Endodermal cell (in vitro differentiated cells): ENCODE measurements at regions not wholly inside any gene's neighbourhood (a gene's known extent, or its start where the extent isn't known, plus 50 kb on each side); places are given as distances from the start of the nearest gene placed in this dataset.
"Not testable (repeated sequence)": the region's sequence is repeated elsewhere in the genome, so short reads cannot be mapped to it uniquely, and the experiment has no call there.

ENCODE experiments used
- DNase-seq: peaks from one replicate; pipeline ENCODE4 v3.0.0-alpha.2; 2017
- H3K27ac ChIP-seq: 2 replicates; pipeline ENCODE4 v1.5.1; 2013; ENCODE audit warnings: mild to moderate bottlenecking, low read depth, low read length, moderate library complexity
- H3K27me3 ChIP-seq: 2 replicates; pipeline ENCODE4 v1.6.1; 2013; ENCODE audit warnings: mild to moderate bottlenecking, low read length, moderate library complexity; ENCODE audit not compliant: insufficient read depth, control insufficient read depth, poor library complexity, severe bottlenecking
- H3K36me3 ChIP-seq: 2 replicates; pipeline ENCODE4 v1.7.0; 2013; ENCODE audit warnings: mild to moderate bottlenecking, low read length, moderate library complexity; ENCODE audit not compliant: control insufficient read depth, insufficient read depth
- H3K4me1 ChIP-seq: one replicate; pipeline ENCODE4 v1.7.0; 2013; ENCODE audit warnings: low read length; ENCODE audit not compliant: control insufficient read depth, insufficient read depth
- H3K4me3 ChIP-seq: 2 replicates; pipeline ENCODE4 v1.5.1; 2013; ENCODE audit warnings: mild to moderate bottlenecking, low read length, moderate library complexity
- H3K9ac ChIP-seq: 2 replicates; pipeline ENCODE4 v1.6.1; 2013; ENCODE audit warnings: mild to moderate bottlenecking, low read length, moderate library complexity; ENCODE audit not compliant: poor library complexity, severe bottlenecking; ENCODE audit errors: extremely low read depth
- H3K9me3 ChIP-seq: 2 replicates; pipeline ENCODE4 v1.6.1; 2013; ENCODE audit warnings: mild to moderate bottlenecking, low read length, moderate library complexity; ENCODE audit not compliant: control insufficient read depth
- H3K27ac Mint-ChIP-seq: 2 replicates; pipeline ENCODE4 v1.8.0; 2020; ENCODE audit warnings: mixed read lengths
- H3K27me3 Mint-ChIP-seq: 2 replicates; pipeline ENCODE4 v1.8.0; 2021; ENCODE audit warnings: mild to moderate bottlenecking, mixed read lengths; ENCODE audit not compliant: insufficient read depth
- H3K36me3 Mint-ChIP-seq: 2 replicates; pipeline ENCODE4 v1.8.0; 2020; ENCODE audit warnings: low read depth, mixed read lengths
- H3K4me1 Mint-ChIP-seq: 2 replicates; pipeline ENCODE4 v1.8.0; 2020; ENCODE audit warnings: mixed read lengths
- H3K4me3 Mint-ChIP-seq: 2 replicates; pipeline ENCODE4 v1.8.0; 2020; ENCODE audit warnings: mild to moderate bottlenecking, moderate library complexity, mixed read lengths
- H3K9me3 Mint-ChIP-seq: 2 replicates; pipeline ENCODE4 v1.8.0; 2020; ENCODE audit warnings: mild to moderate bottlenecking, mixed read lengths
- WGBS, 2 experiments: methylation state at CpG; one replicate each; pipeline versions ENCODE4 v1.1.5 to v1.1.7; 2013; ENCODE audit warnings: missing lambda C conversion rate in 2 of 2, mixed read lengths in 1 of 2; ENCODE audit not compliant: insufficient coverage in 1 of 2, insufficient read length in 1 of 2; 5-methylcytosine and 5-hydroxymethylcytosine counted together
- TF ChIP-seq, protein P1 (sequence below): fragments of 200-600 bp; sonication (generic); conservative IDR thresholded peaks from 2 replicates; pipeline ENCODE4 v1.5.0; 2021; ENCODE audit warnings: antibody characterized with exemption, mild to moderate bottlenecking

DNA sequence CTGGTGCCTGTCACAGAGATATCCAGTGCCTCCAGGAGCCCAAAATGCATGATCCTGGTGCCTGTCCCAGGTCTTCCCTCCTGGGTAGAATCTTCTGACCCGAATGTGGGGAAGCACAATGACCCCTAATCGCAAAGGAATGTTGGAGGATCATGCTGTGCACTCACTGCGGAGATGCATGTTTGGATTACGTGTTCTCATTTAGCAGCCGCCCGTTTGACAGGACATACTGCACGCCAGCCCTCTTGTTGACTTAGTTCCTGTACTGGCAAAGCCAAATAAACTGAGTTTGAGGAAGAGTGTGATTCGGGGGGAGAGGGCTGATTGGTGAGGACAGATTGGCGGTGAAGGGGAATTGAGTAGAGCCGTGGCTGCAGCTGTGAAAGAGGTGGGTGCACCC, 85.9 kb upstream of the SIM2 start:
- Mint-ChIP-seq H3K4me1 (no peaks in the 10 kb centered on the region), H3K27ac (no peak overlapping the region), H3K4me3 (no peak overlapping the region), H3K36me3 (no peaks in the 10 kb centered on the region), H3K27me3 (peaks cover 8% of the 10 kb centered on the region), H3K9me3 (peaks cover 34% of the 10 kb centered on the region)
- DNase-seq: no peak
- WGBS, 2 experiments: 85 to 93% methylated on average over 10 of the region's 10 CpGs
- TF ChIP-seq, protein P1, sequence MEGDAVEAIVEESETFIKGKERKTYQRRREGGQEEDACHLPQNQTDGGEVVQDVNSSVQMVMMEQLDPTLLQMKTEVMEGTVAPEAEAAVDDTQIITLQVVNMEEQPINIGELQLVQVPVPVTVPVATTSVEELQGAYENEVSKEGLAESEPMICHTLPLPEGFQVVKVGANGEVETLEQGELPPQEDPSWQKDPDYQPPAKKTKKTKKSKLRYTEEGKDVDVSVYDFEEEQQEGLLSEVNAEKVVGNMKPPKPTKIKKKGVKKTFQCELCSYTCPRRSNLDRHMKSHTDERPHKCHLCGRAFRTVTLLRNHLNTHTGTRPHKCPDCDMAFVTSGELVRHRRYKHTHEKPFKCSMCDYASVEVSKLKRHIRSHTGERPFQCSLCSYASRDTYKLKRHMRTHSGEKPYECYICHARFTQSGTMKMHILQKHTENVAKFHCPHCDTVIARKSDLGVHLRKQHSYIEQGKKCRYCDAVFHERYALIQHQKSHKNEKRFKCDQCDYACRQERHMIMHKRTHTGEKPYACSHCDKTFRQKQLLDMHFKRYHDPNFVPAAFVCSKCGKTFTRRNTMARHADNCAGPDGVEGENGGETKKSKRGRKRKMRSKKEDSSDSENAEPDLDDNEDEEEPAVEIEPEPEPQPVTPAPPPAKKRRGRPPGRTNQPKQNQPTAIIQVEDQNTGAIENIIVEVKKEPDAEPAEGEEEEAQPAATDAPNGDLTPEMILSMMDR: no peak
- no peak overlapping the region for H3K27ac ChIP-seq
- H3K36me3 ChIP-seq: no peaks in the 10 kb centered on the region
- H3K27me3 ChIP-seq: no peaks in the 10 kb centered on the region
- H3K9ac ChIP-seq: no peak overlapping the region
- no peaks in the 10 kb centered on the region for H3K4me1 ChIP-seq
- peaks cover 7% of the 10 kb centered on the region for H3K9me3 ChIP-seq
- no peak overlapping the region for H3K4me3 ChIP-seq

DNA sequence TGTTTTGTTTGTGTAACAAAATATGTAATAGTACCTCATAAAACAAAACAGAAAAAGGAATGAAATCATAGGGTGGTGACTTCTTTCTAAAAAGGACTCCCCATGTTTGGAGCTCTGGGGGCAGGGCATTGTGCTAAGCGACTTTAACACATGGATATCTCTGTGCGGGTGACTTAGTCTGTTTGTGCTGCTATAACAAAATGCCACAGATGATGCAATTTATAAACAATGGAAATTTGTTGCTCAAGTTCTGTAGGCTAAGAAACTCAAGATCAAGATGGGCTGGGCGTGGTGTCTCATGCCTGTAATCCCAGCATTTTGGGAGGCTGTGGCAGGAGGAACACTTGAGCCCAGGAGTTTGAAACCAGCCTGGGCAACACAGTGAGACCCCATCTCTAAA, 85.4 kb upstream of the SIM2 start:
- no peak for DNase-seq
- 92 to 93% methylated on average over 3 of the region's 3 CpGs for WGBS, 2 experiments
- Histone ChIP-seq H3K36me3 (no peaks in the 10 kb centered on the region), H3K27ac (no peak overlapping the region), H3K9ac (no peak overlapping the region), H3K4me3 (no peak overlapping the region), H3K27me3 (no peaks in the 10 kb centered on the region), H3K4me1 (no peaks in the 10 kb centered on the region), H3K9me3 (peaks cover 7% of the 10 kb centered on the region)
- H3K9me3 Mint-ChIP-seq: peaks cover 34% of the 10 kb centered on the region
- H3K36me3 Mint-ChIP-seq: no peaks in the 10 kb centered on the region
- H3K4me1 Mint-ChIP-seq: no peaks in the 10 kb centered on the region
- TF ChIP-seq, protein P1: no peak
- no peak overlapping the region for H3K27ac Mint-ChIP-seq
- H3K4me3 Mint-ChIP-seq: no peak overlapping the region
- peaks cover 10% of the 10 kb centered on the region for H3K27me3 Mint-ChIP-seq

DNA sequence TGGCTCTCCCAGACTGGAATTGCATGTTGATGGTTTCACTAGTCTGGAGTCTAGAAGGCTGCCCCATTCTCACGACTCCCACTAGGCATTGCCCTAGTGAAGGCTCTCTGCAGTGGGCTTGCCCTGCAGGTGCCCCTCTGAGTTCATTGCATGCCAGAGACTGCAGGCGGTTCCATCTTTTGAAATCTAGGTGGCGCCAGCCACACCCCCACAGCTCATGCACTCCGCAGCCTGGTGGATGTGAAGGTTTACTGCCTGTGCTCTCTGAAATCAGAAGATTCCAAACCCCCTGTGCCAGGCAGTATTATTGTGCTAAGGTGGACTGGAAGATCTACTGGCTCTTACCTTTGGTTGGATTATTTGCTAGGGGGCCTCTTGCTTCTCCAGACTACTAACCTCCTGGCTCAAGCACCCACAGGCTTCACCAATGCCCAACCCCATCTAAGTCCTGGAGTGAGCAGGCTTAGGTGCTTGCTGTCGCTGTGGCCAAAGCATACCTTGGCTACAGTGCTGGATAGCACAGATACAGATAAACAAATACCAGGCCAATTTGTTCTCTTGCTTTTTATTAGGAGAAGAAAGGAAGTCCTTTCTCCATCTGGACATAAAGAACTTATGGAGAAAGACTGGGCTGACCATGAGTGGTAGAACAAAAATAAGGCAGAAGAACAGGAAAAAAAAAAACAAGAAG, 83.5 kb upstream of the SIM2 start:
- Histone ChIP-seq H3K36me3 (no peaks in the 10 kb centered on the region), H3K9me3 (peaks cover 7% of the 10 kb centered on the region), H3K4me1 (no peaks in the 10 kb centered on the region), H3K27ac (no peak overlapping the region), H3K4me3 (no peak overlapping the region), H3K9ac (no peak overlapping the region), H3K27me3 (no peaks in the 10 kb centered on the region)
- DNase-seq: peak; percentile 81
- no peak overlapping the region for H3K27ac Mint-ChIP-seq
- 71 to 100% methylated on average over 1 to 5 of the region's 5 CpGs for WGBS, 2 experiments
- peaks cover 16% of the 10 kb centered on the region for H3K27me3 Mint-ChIP-seq
- H3K4me1 Mint-ChIP-seq: no peaks in the 10 kb centered on the region
- H3K4me3 Mint-ChIP-seq: no peak overlapping the region
- TF ChIP-seq, protein P1: peak; percentile 68
- H3K9me3 Mint-ChIP-seq: peaks cover 33% of the 10 kb centered on the region
- no peaks in the 10 kb centered on the region for H3K36me3 Mint-ChIP-seq

DNA sequence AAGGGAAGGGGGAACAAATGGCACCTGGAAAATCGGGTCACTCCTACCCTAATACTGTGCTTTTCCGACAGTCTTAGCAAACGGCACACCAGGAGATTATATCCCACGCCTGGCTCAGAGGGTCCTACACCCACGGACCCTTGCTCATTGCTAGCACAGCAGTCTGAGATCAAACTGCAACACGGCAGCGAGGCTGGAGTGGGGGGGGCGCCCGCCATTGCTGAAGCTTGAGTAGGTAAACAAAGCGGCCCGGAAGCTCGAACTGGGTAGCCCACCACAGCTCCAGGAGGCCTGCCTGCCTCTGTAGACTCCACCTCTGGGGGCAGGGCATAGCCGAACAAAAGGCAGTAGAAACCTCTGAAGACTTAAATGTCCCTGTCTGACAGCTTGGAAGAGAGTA, 82.1 kb upstream of the SIM2 start:
- H3K27ac Mint-ChIP-seq, H3K36me3 Mint-ChIP-seq, H3K36me3 ChIP-seq, H3K9me3 ChIP-seq, H3K27me3 ChIP-seq, H3K4me1 ChIP-seq, H3K9ac ChIP-seq, DNase-seq, H3K4me3 Mint-ChIP-seq, H3K4me3 ChIP-seq, H3K4me1 Mint-ChIP-seq, H3K27ac ChIP-seq: not testable (repeated sequence)
- peaks cover 16% of the 10 kb centered on the region for H3K27me3 Mint-ChIP-seq
- WGBS, 2 experiments: 93 to 98% methylated on average over 10 to 13 of the region's 13 CpGs
- H3K9me3 Mint-ChIP-seq: peaks cover 38% of the 10 kb centered on the region

DNA sequence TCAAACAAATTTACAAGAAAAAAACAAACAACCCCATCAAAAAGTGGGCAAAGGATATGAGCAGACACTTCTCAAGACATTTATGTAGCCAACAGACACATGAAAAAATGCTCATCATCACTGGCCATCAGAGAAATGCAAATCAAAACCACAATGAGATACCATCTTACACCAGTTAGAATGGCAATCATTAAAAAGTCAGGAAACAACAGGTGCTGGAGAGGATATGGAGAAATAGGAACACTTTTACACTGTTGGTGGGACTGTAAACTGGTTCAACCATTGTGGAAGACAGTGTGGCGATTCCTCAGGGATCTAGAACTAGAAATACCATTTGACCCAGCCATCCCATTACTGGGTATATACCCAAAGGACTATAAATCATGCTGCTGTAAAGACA, 77.1 kb upstream of the SIM2 start:
- H3K27me3 ChIP-seq, H3K27ac Mint-ChIP-seq, H3K9me3 ChIP-seq, H3K4me3 ChIP-seq, H3K27ac ChIP-seq, DNase-seq, H3K4me1 ChIP-seq, H3K4me3 Mint-ChIP-seq, H3K36me3 ChIP-seq, H3K9ac ChIP-seq, H3K36me3 Mint-ChIP-seq, H3K4me1 Mint-ChIP-seq: not testable (repeated sequence)
- H3K9me3 Mint-ChIP-seq: peaks cover 21% of the 10 kb centered on the region
- peaks cover 19% of the 10 kb centered on the region for H3K27me3 Mint-ChIP-seq
- WGBS, 2 experiments: no CpG with 5 or more reads among the region's 1 CpG
